ENCODE measurements at regions not wholly inside any gene's neighbourhood (a gene's known extent, or its start where the extent isn't known, plus 50 kb on each side); places are given as distances from the start of the nearest gene placed in this dataset.

GRCh38 chr6:155954149-155954548 is 498.5 kb upstream of the NOX3 start:
- TF ChIP-seq CSRNP3 (CRISPR knock-in tag; IDR thresholded peaks at IDR 0.05) (no peak), SNAI2 (CRISPR knock-in tag; IDR thresholded peaks at IDR 0.05) (no peak), ZNF8 (CRISPR knock-in tag; IDR thresholded peaks at IDR 0.05) (no peak), CSDC2 (CRISPR knock-in tag; IDR thresholded peaks at IDR 0.05) (no peak)
- no peak for ATAC-seq

GRCh38 chr6:155949256-155949655 is 493.6 kb upstream of the NOX3 start:
- TF ChIP-seq SNAI2 (CRISPR knock-in tag; IDR thresholded peaks at IDR 0.05) = no peak
- TF ChIP-seq ZNF565 (CRISPR knock-in tag; conservative IDR thresholded peaks at IDR 0.05; ENCODE audit: low read depth) = no peak
- TF ChIP-seq ISL1 (CRISPR knock-in tag; IDR thresholded peaks at IDR 0.05) = no peak
- TF ChIP-seq ZNF8 (CRISPR knock-in tag; IDR thresholded peaks at IDR 0.05) = no peak
- TF ChIP-seq TCF4 (CRISPR knock-in tag; IDR thresholded peaks at IDR 0.05; ENCODE audit: borderline replicate concordance) = no peak
- no peak for TF ChIP-seq ZFP30 (CRISPR knock-in tag; IDR thresholded peaks at IDR 0.05)
- no peak for TF ChIP-seq POU6F1 (CRISPR knock-in tag; IDR thresholded peaks at IDR 0.05; ENCODE audit: borderline replicate concordance, low read depth)
- TF ChIP-seq RARB (CRISPR knock-in tag; IDR thresholded peaks at IDR 0.05) = no peak
- no peak for ATAC-seq

- no peak for ATAC-seq
- TF ChIP-seq CREB5 (CRISPR knock-in tag; IDR thresholded peaks at IDR 0.05; ENCODE audit: low read depth) (no peak), RARB (CRISPR knock-in tag; IDR thresholded peaks at IDR 0.05) (no peak), ISL1 (CRISPR knock-in tag; IDR thresholded peaks at IDR 0.05) (no peak), ZNF70 (CRISPR knock-in tag; IDR thresholded peaks at IDR 0.05) (no peak), ZNF8 (CRISPR knock-in tag; IDR thresholded peaks at IDR 0.05) (no peak), TSHZ2 (CRISPR knock-in tag; IDR thresholded peaks at IDR 0.05) (no peak), ZFP3 (CRISPR knock-in tag; IDR thresholded peaks at IDR 0.05) (no peak), GLIS3 (CRISPR knock-in tag; IDR thresholded peaks at IDR 0.05) (no peak), OSR1 (CRISPR knock-in tag; IDR thresholded peaks at IDR 0.05) (no peak)
Observed at GRCh38 chr6:155946860-155947259, 491.2 kb upstream of the NOX3 start.

- ATAC-seq = no peak
- TF ChIP-seq ARNTL (CRISPR knock-in tag; IDR thresholded peaks at IDR 0.05; ENCODE audit: borderline replicate concordance, low read depth) (no peak), ESRRG (CRISPR knock-in tag; IDR thresholded peaks at IDR 0.05) (no peak), PPARA (CRISPR knock-in tag; IDR thresholded peaks at IDR 0.05; ENCODE audit: borderline replicate concordance) (no peak), ZFP30 (CRISPR knock-in tag; IDR thresholded peaks at IDR 0.05) (no peak)
Observed at GRCh38 chr6:155943635-155944034, 488.0 kb upstream of the NOX3 start.

GRCh38 chr6:155939253-155939652 is 483.6 kb upstream of the NOX3 start:
- TF ChIP-seq CSDC2 (CRISPR knock-in tag; IDR thresholded peaks at IDR 0.05) (no peak), CSRNP3 (CRISPR knock-in tag; IDR thresholded peaks at IDR 0.05) (no peak), POU6F1 (CRISPR knock-in tag; IDR thresholded peaks at IDR 0.05; ENCODE audit: borderline replicate concordance, low read depth) (no peak), ISL1 (CRISPR knock-in tag; IDR thresholded peaks at IDR 0.05) (peak; percentile 20; the same call in 1 of the 2 replicates), ZNF565 (CRISPR knock-in tag; conservative IDR thresholded peaks at IDR 0.05; ENCODE audit: low read depth) (no peak), ARNTL (CRISPR knock-in tag; IDR thresholded peaks at IDR 0.05; ENCODE audit: borderline replicate concordance, low read depth) (no peak), OSR1 (CRISPR knock-in tag; IDR thresholded peaks at IDR 0.05) (no peak), TCF4 (CRISPR knock-in tag; IDR thresholded peaks at IDR 0.05; ENCODE audit: borderline replicate concordance) (0 out of 2 replicates have a peak, but pooled peaks have one; percentile 44), PPARA (CRISPR knock-in tag; IDR thresholded peaks at IDR 0.05; ENCODE audit: borderline replicate concordance) (no peak), ZFP3 (CRISPR knock-in tag; IDR thresholded peaks at IDR 0.05) (no peak), RARB (CRISPR knock-in tag; IDR thresholded peaks at IDR 0.05) (no peak), BACH2 (CRISPR knock-in tag; IDR thresholded peaks at IDR 0.05; ENCODE audit: borderline replicate concordance) (no peak), GLIS3 (CRISPR knock-in tag; IDR thresholded peaks at IDR 0.05) (no peak), SNAI2 (CRISPR knock-in tag; IDR thresholded peaks at IDR 0.05) (no peak), ESRRG (CRISPR knock-in tag; IDR thresholded peaks at IDR 0.05) (no peak), ZFP30 (CRISPR knock-in tag; IDR thresholded peaks at IDR 0.05) (no peak)
- no peak for ATAC-seq
